ENCODE measurements at regions not wholly inside any gene's neighbourhood (a gene's known extent, or its start where the extent isn't known, plus 50 kb on each side); places are given as distances from the start of the nearest gene placed in this dataset.
A peak's percentile ranks its signal among the peaks of the same experiment; 100 is the strongest.

DNA sequence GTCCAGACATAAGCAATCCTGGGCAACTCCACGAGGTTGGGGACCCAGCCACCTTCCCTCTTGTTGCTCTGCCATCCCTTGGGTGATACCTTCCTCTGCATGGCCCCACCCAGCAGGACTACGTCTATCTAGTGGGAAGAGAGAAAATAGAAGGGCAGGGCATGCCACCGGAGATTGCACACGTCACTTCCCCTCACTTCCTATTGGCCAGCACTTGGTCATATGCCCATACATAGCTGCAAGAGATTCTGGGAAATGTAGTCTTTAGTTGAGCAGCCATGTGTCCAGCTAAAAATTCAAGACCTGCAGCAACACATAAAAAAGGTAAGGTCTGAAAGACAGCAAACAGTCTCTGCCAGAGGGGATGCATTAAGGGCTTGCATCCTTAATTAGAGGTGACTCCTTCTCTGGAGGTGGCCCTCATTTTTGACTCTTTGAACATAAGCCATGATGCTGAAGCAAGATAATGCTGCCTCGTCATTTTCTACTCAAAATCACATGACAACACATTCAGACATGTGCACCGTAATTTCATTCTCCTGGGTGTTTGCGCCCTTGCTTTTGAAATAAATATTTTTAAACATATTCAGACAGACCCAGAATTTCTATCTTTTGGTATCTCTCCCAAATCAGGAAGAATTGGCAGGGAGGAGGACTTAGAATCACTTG is 91.8 kb upstream of the PWP1 start (continued):
- TF ChIP-seq YY1 (IDR thresholded peaks at IDR 0.05; ENCODE audit: borderline replicate concordance in 1 of 3, control insufficient read depth in 1 of 3, extremely low read depth in 1 of 3, insufficient read depth in 3 of 3, insufficient read length in 1 of 3, insufficient replicate concordance in 2 of 3, low read depth in 1 of 3, low read length in 2 of 3), result peak in 1 of 3 experiments; percentile 50
- TF ChIP-seq ATF1 (CRISPR knock-in tag; IDR thresholded peaks at IDR 0.05), result no peak
- TF ChIP-seq ATF1 (tag; IDR thresholded peaks at IDR 0.05), result peak; percentile 80
- TF ChIP-seq, protein P1, sequence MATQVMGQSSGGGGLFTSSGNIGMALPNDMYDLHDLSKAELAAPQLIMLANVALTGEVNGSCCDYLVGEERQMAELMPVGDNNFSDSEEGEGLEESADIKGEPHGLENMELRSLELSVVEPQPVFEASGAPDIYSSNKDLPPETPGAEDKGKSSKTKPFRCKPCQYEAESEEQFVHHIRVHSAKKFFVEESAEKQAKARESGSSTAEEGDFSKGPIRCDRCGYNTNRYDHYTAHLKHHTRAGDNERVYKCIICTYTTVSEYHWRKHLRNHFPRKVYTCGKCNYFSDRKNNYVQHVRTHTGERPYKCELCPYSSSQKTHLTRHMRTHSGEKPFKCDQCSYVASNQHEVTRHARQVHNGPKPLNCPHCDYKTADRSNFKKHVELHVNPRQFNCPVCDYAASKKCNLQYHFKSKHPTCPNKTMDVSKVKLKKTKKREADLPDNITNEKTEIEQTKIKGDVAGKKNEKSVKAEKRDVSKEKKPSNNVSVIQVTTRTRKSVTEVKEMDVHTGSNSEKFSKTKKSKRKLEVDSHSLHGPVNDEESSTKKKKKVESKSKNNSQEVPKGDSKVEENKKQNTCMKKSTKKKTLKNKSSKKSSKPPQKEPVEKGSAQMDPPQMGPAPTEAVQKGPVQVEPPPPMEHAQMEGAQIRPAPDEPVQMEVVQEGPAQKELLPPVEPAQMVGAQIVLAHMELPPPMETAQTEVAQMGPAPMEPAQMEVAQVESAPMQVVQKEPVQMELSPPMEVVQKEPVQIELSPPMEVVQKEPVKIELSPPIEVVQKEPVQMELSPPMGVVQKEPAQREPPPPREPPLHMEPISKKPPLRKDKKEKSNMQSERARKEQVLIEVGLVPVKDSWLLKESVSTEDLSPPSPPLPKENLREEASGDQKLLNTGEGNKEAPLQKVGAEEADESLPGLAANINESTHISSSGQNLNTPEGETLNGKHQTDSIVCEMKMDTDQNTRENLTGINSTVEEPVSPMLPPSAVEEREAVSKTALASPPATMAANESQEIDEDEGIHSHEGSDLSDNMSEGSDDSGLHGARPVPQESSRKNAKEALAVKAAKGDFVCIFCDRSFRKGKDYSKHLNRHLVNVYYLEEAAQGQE (IDR thresholded peaks at IDR 0.05; ENCODE audit: borderline replicate concordance), result peak; percentile 22; the same call in 1 of the 2 replicates
- TF ChIP-seq, protein P1 (CRISPR knock-in tag; IDR thresholded peaks at IDR 0.05; ENCODE audit: low read depth), result no peak
- TF ChIP-seq SIX5 (IDR thresholded peaks at IDR 0.05; ENCODE audit: borderline replicate concordance in 1 of 2, insufficient read depth in 1 of 2, low read depth in 1 of 2, low read length in 2 of 2), result peak; percentile 19 to 39; a peak in 1 of 4 replicates
- TF ChIP-seq CREB1 (IDR thresholded peaks at IDR 0.05), result peak; percentile 54; the same call in 1 of the 2 replicates
- no peak for TF ChIP-seq CREB1 (CRISPR knock-in tag; IDR thresholded peaks at IDR 0.05)
- TF ChIP-seq, protein P2, sequence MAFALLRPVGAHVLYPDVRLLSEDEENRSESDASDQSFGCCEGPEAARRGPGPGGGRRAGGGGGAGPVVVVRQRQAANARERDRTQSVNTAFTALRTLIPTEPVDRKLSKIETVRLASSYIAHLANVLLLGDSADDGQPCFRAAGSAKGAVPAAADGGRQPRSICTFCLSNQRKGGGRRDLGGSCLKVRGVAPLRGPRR (CRISPR knock-in tag; IDR thresholded peaks at IDR 0.05), result no peak
- TF ChIP-seq CCAR2 (IDR thresholded peaks at IDR 0.05; ENCODE audit: low read depth, low read length), result no peak
- TF ChIP-seq FOS (IDR thresholded peaks at IDR 0.05; ENCODE audit: extremely low read depth, insufficient read length), result peak; percentile 46
- peak; percentile 89 for TF ChIP-seq CREM (IDR thresholded peaks at IDR 0.05; ENCODE audit: low read depth)
